ENCODE measurements at regions not wholly inside any gene's neighbourhood (a gene's known extent, or its start where the extent isn't known, plus 50 kb on each side); places are given as distances from the start of the nearest gene placed in this dataset.

DNA sequence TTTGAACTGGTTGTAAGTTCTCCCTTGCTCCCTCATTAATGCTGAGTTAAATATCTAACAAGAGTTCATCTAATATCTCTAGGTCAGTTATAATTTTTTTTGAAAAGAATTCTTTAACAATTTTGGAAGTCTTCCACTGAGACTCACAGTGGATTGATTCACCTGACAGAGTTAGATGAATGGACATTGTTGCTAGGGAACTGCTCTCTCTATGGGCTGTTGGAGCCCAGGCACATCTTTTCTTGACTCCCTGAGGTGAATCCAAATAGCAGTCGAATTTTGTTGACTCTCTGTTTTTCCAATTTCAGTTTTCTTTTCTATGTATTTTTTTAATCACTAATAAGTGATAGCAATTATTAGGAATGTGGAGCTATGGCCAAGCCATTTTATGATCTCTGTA lies 996.1 kb upstream of the PABPC4L start:
- ChIA-PET POLR2A (no interaction called here), CTCF (no interaction called here)
- no peak overlapping the region for H3K4me2 ChIP-seq (ENCODE audit: insufficient read depth, low read length)
- H3K4me3 ChIP-seq (replicated peaks in 1 of 3; ENCODE audit: insufficient read depth in 1 of 3, low read depth in 1 of 3, low read length in 3 of 3), result no peak overlapping the region
- H3K9ac ChIP-seq (replicated peaks; ENCODE audit: extremely low read depth, insufficient read depth, low read length), result no peak overlapping the region
- no peaks in the 10 kb centered on the region for H3K9me1 ChIP-seq (replicated peaks; ENCODE audit: control insufficient read depth, extremely low read depth, insufficient read depth, low read length)
- dilution Hi-C loops (cut with MboI; ENCODE audit: extremely low pct_ligation_motif_present, low sequenced_read_pairs), result no loop called here
- DNase-seq (ENCODE audit: low read depth, low spot score) (no peak), FAIRE-seq (no peak)
- H3K79me2 ChIP-seq (ENCODE audit: control insufficient read depth, insufficient read depth, low read length), result no peaks in the 10 kb centered on the region
- H3K27me3 ChIP-seq (ENCODE audit: control insufficient read depth in 2 of 2, insufficient read depth in 2 of 2, low read length in 2 of 2), result no peaks in the 10 kb centered on the region
- no peaks in the 10 kb centered on the region for H3K9me3 ChIP-seq (replicated peaks; ENCODE audit: control insufficient read depth, insufficient read depth, low read length)
- TF ChIP-seq EZH2 (IDR thresholded peaks at IDR 0.05; ENCODE audit: borderline replicate concordance, low read depth, low read length, severe bottlenecking) (no peak), FOS (IDR thresholded peaks at IDR 0.05; ENCODE audit: borderline replicate concordance, insufficient read depth, low read length) (no peak)
- H4K20me1 ChIP-seq (replicated peaks; ENCODE audit: control insufficient read depth, extremely low read depth, insufficient read depth, low read length), result no peaks in the 10 kb centered on the region
- H3K36me3 ChIP-seq (ENCODE audit: control insufficient read depth in 2 of 2, extremely low read depth in 1 of 2, insufficient read depth in 2 of 2, low read length in 2 of 2), result no peaks in the 10 kb centered on the region
- no peak overlapping the region for H3K27ac ChIP-seq (ENCODE audit: insufficient read depth, low read depth, low read length)
- intact Hi-C loops (cut with micrococcal nuclease), result no loop called here
- no peak overlapping the region for H2AFZ ChIP-seq (ENCODE audit: low read depth, low read length)
- BruUV-seq (replicated peaks), result no TSS peak
- H3K4me1 ChIP-seq (ENCODE audit: control insufficient read depth, extremely low read depth, insufficient read depth, low read length), result no peaks in the 10 kb centered on the region

DNA sequence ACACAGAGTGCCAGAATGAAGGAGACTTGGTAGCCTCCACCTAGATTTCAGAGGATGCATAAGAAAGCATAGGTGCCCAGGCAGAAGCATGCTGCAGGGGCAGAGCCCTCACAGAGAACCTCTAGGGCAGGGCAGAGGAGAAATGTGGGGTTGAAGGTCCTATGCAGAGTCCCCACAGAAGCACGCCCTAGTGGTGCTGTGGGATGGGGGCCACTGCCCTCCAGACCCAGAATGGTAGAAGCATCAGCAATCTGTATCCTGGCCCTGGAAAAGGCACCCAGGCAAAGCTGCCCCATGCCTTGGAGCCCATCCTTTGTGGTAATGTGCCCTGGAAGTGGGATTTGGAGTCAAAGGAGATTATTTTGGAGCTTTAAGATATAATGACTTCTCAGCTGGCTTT lies 992.9 kb upstream of the PABPC4L start:
- H4K20me1 ChIP-seq (replicated peaks; ENCODE audit: control insufficient read depth, extremely low read depth, insufficient read depth, low read length), result no peaks in the 10 kb centered on the region
- no peaks in the 10 kb centered on the region for H3K27me3 ChIP-seq (ENCODE audit: control insufficient read depth in 2 of 2, insufficient read depth in 2 of 2, low read length in 2 of 2)
- H3K4me1 ChIP-seq (ENCODE audit: control insufficient read depth, extremely low read depth, insufficient read depth, low read length), result no peaks in the 10 kb centered on the region
- H2AFZ ChIP-seq (ENCODE audit: low read depth, low read length), result no peak overlapping the region
- ChIA-PET POLR2A (no interaction called here), CTCF (no interaction called here)
- H3K4me2 ChIP-seq (ENCODE audit: insufficient read depth, low read length), result no peak overlapping the region
- TF ChIP-seq, protein P1, sequence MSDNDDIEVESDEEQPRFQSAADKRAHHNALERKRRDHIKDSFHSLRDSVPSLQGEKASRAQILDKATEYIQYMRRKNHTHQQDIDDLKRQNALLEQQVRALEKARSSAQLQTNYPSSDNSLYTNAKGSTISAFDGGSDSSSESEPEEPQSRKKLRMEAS (IDR thresholded peaks at IDR 0.05; ENCODE audit: insufficient read depth, insufficient read length), result no peak
- no peak for TF ChIP-seq FOS (IDR thresholded peaks at IDR 0.05; ENCODE audit: borderline replicate concordance, insufficient read depth, low read length)
- TF ChIP-seq CTCF (IDR thresholded peaks at IDR 0.05; ENCODE audit: extremely low read depth in 1 of 2, insufficient read depth in 1 of 2, low read depth in 1 of 2, low read length in 2 of 2), result no peak
- no peak for TF ChIP-seq POLR2A (IDR thresholded peaks at IDR 0.05; ENCODE audit: low read depth, low read length)
- TF ChIP-seq JUN (IDR thresholded peaks at IDR 0.05; ENCODE audit: borderline replicate concordance, insufficient read depth, insufficient read length, low read depth), result no peak
- no peak for TF ChIP-seq EZH2 (IDR thresholded peaks at IDR 0.05; ENCODE audit: borderline replicate concordance, low read depth, low read length, severe bottlenecking)
- TF ChIP-seq GATA2 (IDR thresholded peaks at IDR 0.05; ENCODE audit: insufficient read depth, insufficient read length, low read depth, low read length), result no peak
- TF ChIP-seq POLR2AphosphoS5 (IDR thresholded peaks at IDR 0.05; ENCODE audit: insufficient read depth, low read depth, low read length), result no peak
- no peak overlapping the region for H3K4me3 ChIP-seq (replicated peaks in 1 of 3; ENCODE audit: insufficient read depth in 1 of 3, low read depth in 1 of 3, low read length in 3 of 3)
- no peaks in the 10 kb centered on the region for H3K79me2 ChIP-seq (ENCODE audit: control insufficient read depth, insufficient read depth, low read length)
- no TSS peak for BruUV-seq (replicated peaks)
- H3K9me3 ChIP-seq (replicated peaks; ENCODE audit: control insufficient read depth, insufficient read depth, low read length), result no peaks in the 10 kb centered on the region
- no peaks in the 10 kb centered on the region for H3K36me3 ChIP-seq (ENCODE audit: control insufficient read depth in 2 of 2, extremely low read depth in 1 of 2, insufficient read depth in 2 of 2, low read length in 2 of 2)
- H3K9me1 ChIP-seq (replicated peaks; ENCODE audit: control insufficient read depth, extremely low read depth, insufficient read depth, low read length), result no peaks in the 10 kb centered on the region
- intact Hi-C loops (cut with micrococcal nuclease), result no loop called here
- no peak overlapping the region for H3K9ac ChIP-seq (replicated peaks; ENCODE audit: extremely low read depth, insufficient read depth, low read length)
- H3K27ac ChIP-seq (ENCODE audit: insufficient read depth, low read depth, low read length), result no peak overlapping the region
- dilution Hi-C loops (cut with MboI; ENCODE audit: extremely low pct_ligation_motif_present, low sequenced_read_pairs), result no loop called here
- DNase-seq (ENCODE audit: low read depth, low spot score) (no peak), FAIRE-seq (no peak)
